OCI-LY7 (cell line): ENCODE measurements at regions not wholly inside any gene's neighbourhood (a gene's known extent, or its start where the extent isn't known, plus 50 kb on each side); places are given as distances from the start of the nearest gene placed in this dataset.

Experiments used
- BruUV-seq: library from RNA; stranded (reverse); fragments of 400-500 nt; replicated peaks from 2 replicates; lab custom pipeline; 2021; lab: Mats Ljungman, UMichigan
- CTCF ChIA-PET: fragments of 300-600 bp; sonication (Branson Sonifier 250); formaldehyde crosslinking; loops from one replicate; lab custom pipeline; 2022; ENCODE audit warnings: antibody characterized with exemption; ENCODE audit not compliant: unreplicated experiment; lab: Charles Lee
- POLR2A ChIA-PET: fragments of 300-600 bp; sonication (Branson Sonifier 250); formaldehyde crosslinking; loops from one replicate; lab custom pipeline; 2022; ENCODE audit warnings: antibody characterized with exemption; lab: Charles Lee
- DNase-seq: peaks from one replicate; pipeline ENCODE4 v3.0.0-alpha.2; 2015; ENCODE audit warnings: low spot score
- H2AFZ ChIP-seq: fragments of 200-600 bp; sonication (generic), shearing (Covaris generic); 2 replicates; pipeline ENCODE4 v1.6.1; 2014; ENCODE audit warnings: mild to moderate bottlenecking, antibody characterized with exemption, low read length, moderate library complexity
- H3K27ac ChIP-seq: fragments of 200-600 bp; sonication (generic); 2 replicates; pipeline ENCODE4 v1.5.1; 2014; ENCODE audit warnings: mixed run types, low read depth, mild to moderate bottlenecking, moderate library complexity, low read length, inconsistent platforms; ENCODE audit not compliant: poor library complexity, severe bottlenecking
- H3K36me3 ChIP-seq: fragments of 200-600 bp; sonication (generic); 2 replicates; pipeline ENCODE4 v1.6.1; 2014; ENCODE audit warnings: mild to moderate bottlenecking, antibody characterized with exemption, low read length, moderate library complexity, mixed read lengths; ENCODE audit not compliant: insufficient read depth
- H3K4me1 ChIP-seq: fragments of 200-600 bp; sonication (generic); 2 replicates; pipeline ENCODE4 v1.5.1; 2014; ENCODE audit warnings: mild to moderate bottlenecking, low read length; ENCODE audit not compliant: insufficient read depth, poor library complexity, severe bottlenecking
- H3K4me2 ChIP-seq: fragments of 200-600 bp; sonication (generic); 2 replicates; pipeline ENCODE4 v1.6.1; 2014; ENCODE audit warnings: mild to moderate bottlenecking, low read length
- H3K4me3 ChIP-seq: fragments of 200-600 bp; sonication (generic); 2 replicates; pipeline ENCODE4 v1.5.1; 2014; ENCODE audit warnings: mild to moderate bottlenecking, low read depth, low read length; ENCODE audit not compliant: poor library complexity, severe bottlenecking
- H3K79me2 ChIP-seq: fragments of 200-600 bp; sonication (generic); 2 replicates; pipeline ENCODE4 v1.6.1; 2016; ENCODE audit warnings: low read depth, mild to moderate bottlenecking, low read length, moderate library complexity, mixed read lengths; ENCODE audit not compliant: insufficient read depth
- H3K9me2 ChIP-seq: fragments of 200-600 bp; sonication (generic); 2 replicates; pipeline ENCODE4 v1.6.1; 2016; ENCODE audit warnings: mild to moderate bottlenecking, low read length, mixed read lengths; ENCODE audit not compliant: insufficient read depth
- H3K9me3 ChIP-seq: fragments of 200-600 bp; sonication (generic); 2 replicates; pipeline ENCODE4 v1.6.1; 2014; ENCODE audit warnings: mild to moderate bottlenecking, mixed run types, low read length, mixed read lengths
- H4K20me1 ChIP-seq: fragments of 200-600 bp; sonication (generic); 2 replicates; pipeline ENCODE4 v1.6.1; 2014; ENCODE audit warnings: mild to moderate bottlenecking, antibody characterized with exemption, low read length, moderate library complexity, mixed read lengths; ENCODE audit not compliant: insufficient read depth
- CTCF ChIP-seq: fragments of 200-600 bp; sonication (generic); conservative IDR thresholded peaks from 2 replicates; pipeline ENCODE4 v1.5.1; 2014; ENCODE audit warnings: mild to moderate bottlenecking, antibody characterized with exemption, low read length, moderate library complexity, mixed read lengths
- EZH2phosphoT487 ChIP-seq: fragments of 200-600 bp; sonication (generic); IDR thresholded peaks from 2 replicates; pipeline ENCODE4 v1.6.1; 2018; ENCODE audit warnings: low read depth, borderline replicate concordance, mild to moderate bottlenecking, mixed run types, antibody characterized with exemption, low read length, moderate library complexity, mixed read lengths
- intact Hi-C: fragments of 100-400 bp; cut with micrococcal nuclease; formaldehyde crosslinking; loops from one replicate; pipeline ENCODE4 v1.10.0; 2022; ENCODE audit not compliant: unreplicated experiment

DNA sequence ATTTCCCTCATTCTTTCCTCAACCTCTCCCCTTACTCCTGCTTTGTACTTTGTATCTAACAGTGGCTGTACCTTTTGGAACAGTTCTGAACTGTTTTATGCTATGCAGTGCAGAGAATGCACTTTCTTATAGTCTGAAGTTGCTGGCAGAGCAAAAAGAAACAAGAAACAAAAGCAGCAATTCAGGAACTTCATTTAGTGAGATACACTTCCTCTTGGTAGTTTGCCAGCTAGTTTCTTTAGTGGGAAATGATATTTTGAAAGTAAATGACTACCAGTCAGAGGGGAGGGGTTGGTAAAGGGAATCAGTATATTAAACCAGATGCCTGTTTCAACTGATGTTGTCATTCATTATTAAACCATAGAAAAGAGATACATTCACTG is 55.0 kb upstream of the CHD2 start:
- Histone ChIP-seq H3K4me3 (peak overlapping the region; percentile 28), H3K36me3 (no peaks in the 10 kb centered on the region), H2AFZ (peak overlapping the region; percentile 77), H3K4me2 (peak overlapping the region; percentile 57), H3K9me2 (no peaks in the 10 kb centered on the region), H3K79me2 (no peaks in the 10 kb centered on the region), H3K4me1 (peaks cover 68% of the 10 kb centered on the region), H3K9me3 (peaks cover 3% of the 10 kb centered on the region; the same call in 1 of the 2 replicates), H3K27ac (peak overlapping the region; percentile 69), H4K20me1 (no peaks in the 10 kb centered on the region)
- DNase-seq: peak; percentile 73
- TF ChIP-seq CTCF (no peak), EZH2phosphoT487 (no peak)
- intact Hi-C loops: no loop called here
- CTCF ChIA-PET: no interaction called here
- no TSS peak for BruUV-seq
- POLR2A ChIA-PET: interaction anchor here (0.6 to 3.7 kb wide), 7 partner anchors 13 to 55 kb away, joined by 4 to 19 read pairs (median 6); partner anchors contain the start of gene CHD2

DNA sequence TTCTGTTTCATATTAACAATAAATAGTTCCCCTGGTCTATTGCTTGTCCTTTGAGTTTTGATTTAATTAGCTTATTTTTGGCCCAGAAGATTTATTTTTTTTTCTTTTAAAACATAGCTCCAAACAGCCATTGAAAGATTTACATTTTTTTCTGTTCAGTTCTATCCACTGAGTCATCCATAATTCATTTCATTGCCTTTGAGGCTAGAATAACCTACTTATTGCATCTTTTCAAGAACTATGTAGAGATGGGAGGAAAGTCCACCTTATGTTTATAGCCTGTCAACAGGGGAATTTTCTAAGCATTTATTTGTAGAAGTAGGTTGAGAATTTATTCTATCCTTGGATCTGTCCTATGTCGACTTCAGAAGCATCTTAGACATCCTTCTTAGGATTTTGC is 53.4 kb upstream of the CHD2 start:
- H2AFZ ChIP-seq: no peak overlapping the region
- H3K4me1 ChIP-seq: peaks cover 56% of the 10 kb centered on the region
- POLR2A ChIA-PET: interaction anchor here (0.6 to 3.7 kb wide), 7 partner anchors 9 to 49 kb away, joined by 3 to 19 read pairs (median 6); no protein-coding TSS in a partner anchor
- intact Hi-C loops: no loop called here
- no peaks in the 10 kb centered on the region for H4K20me1 ChIP-seq
- H3K4me2 ChIP-seq: no peak overlapping the region
- H3K9me3 ChIP-seq: peaks cover 11% of the 10 kb centered on the region; the same call in 1 of the 2 replicates
- TF ChIP-seq CTCF: no peak
- no peak for TF ChIP-seq EZH2phosphoT487
- H3K4me3 ChIP-seq: no peak overlapping the region
- CTCF ChIA-PET: interaction anchor here (1.3 kb wide), 1 partner anchor 17 kb away, joined by 4 read pairs; no protein-coding TSS in a partner anchor
- BruUV-seq: no TSS peak
- H3K27ac ChIP-seq: no peak overlapping the region
- H3K36me3 ChIP-seq: no peaks in the 10 kb centered on the region
- H3K79me2 ChIP-seq: no peaks in the 10 kb centered on the region
- no peaks in the 10 kb centered on the region for H3K9me2 ChIP-seq
- no peak for DNase-seq

DNA sequence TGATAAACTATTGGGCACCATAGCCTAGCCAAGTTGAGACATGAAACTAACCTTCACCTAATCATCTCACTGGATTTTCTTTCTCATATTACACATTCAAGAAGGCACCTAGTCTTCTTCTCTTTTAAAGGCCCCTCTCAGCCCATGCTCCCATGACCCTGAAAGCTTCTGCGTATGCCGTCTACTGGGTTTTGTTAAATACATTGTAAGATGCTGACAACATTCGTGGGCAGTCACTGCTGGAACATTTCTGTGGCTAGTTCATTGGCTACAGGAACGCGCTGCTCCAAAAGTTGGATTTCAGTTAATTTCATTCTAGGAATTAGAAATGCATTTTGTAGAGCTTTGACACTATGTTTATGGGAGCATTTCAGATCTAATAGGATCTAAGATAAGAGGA is 52.3 kb upstream of the CHD2 start:
- BruUV-seq: no TSS peak
- intact Hi-C loops: no loop called here
- H3K27ac ChIP-seq: no peak overlapping the region

More for the DNA sequence above, 52.3 kb upstream of the CHD2 start:
- Histone ChIP-seq H2AFZ (no peak overlapping the region), H3K4me2 (no peak overlapping the region), H3K36me3 (no peaks in the 10 kb centered on the region), H3K79me2 (no peaks in the 10 kb centered on the region), H3K9me3 (peaks cover 11% of the 10 kb centered on the region; the same call in 1 of the 2 replicates), H3K4me3 (no peak overlapping the region), H3K4me1 (peaks cover 56% of the 10 kb centered on the region), H4K20me1 (no peaks in the 10 kb centered on the region), H3K9me2 (no peaks in the 10 kb centered on the region)
- DNase-seq: no peak
- ChIA-PET POLR2A (interaction anchor here (3.7 kb wide), 1 partner anchor 34 kb away, joined by 19 read pairs; no protein-coding TSS in a partner anchor), CTCF (interaction anchor here (0.7 to 0.8 kb wide), 2 partner anchors 8 to 31 kb away, joined by 3 read pairs; no protein-coding TSS in a partner anchor)
- TF ChIP-seq CTCF (no peak), EZH2phosphoT487 (no peak)
